ENCODE measurements at regions not wholly inside any gene's neighbourhood (a gene's known extent, or its start where the extent isn't known, plus 50 kb on each side); places are given as distances from the start of the nearest gene placed in this dataset.

GRCh38 chr12:28601570-28602058 is 411.4 kb downstream of the CCDC91 start:
- Mint-ChIP-seq H3K4me3 (ENCODE audit: unreplicated experiment) (no peak overlapping the region), H3K27ac (ENCODE audit: unreplicated experiment) (no peak overlapping the region)

GRCh38 chr12:28602786-28603185 is 412.5 kb downstream of the CCDC91 start:
- Mint-ChIP-seq H3K36me3 (ENCODE audit: low read depth, unreplicated experiment) (no peaks in the 10 kb centered on the region), H3K27me3 (ENCODE audit: unreplicated experiment) (no peaks in the 10 kb centered on the region), H3K4me1 (ENCODE audit: unreplicated experiment) (no peaks in the 10 kb centered on the region), H3K27ac (ENCODE audit: unreplicated experiment) (no peak overlapping the region), H3K4me3 (ENCODE audit: unreplicated experiment) (no peak overlapping the region), H3K9me3 (ENCODE audit: unreplicated experiment) (no peaks in the 10 kb centered on the region)
- DNase-seq (ENCODE audit: low spot score), result no peak
- TF ChIP-seq CTCF (IDR thresholded peaks at IDR 0.05; ENCODE audit: unreplicated experiment), result no peak

More at GRCh38 chr12:28601570-28602058, 411.4 kb downstream of the CCDC91 start:
- no peaks in the 10 kb centered on the region for H3K9me3 Mint-ChIP-seq (ENCODE audit: unreplicated experiment)
- no peaks in the 10 kb centered on the region for H3K36me3 Mint-ChIP-seq (ENCODE audit: low read depth, unreplicated experiment)
- peaks cover 2% of the 10 kb centered on the region for H3K27me3 Mint-ChIP-seq (ENCODE audit: unreplicated experiment)
- no peaks in the 10 kb centered on the region for H3K4me1 Mint-ChIP-seq (ENCODE audit: unreplicated experiment)
- TF ChIP-seq CTCF (IDR thresholded peaks at IDR 0.05; ENCODE audit: unreplicated experiment), result no peak
- no peak for DNase-seq (ENCODE audit: low spot score)

- no peak overlapping the region for H3K4me3 Mint-ChIP-seq (ENCODE audit: unreplicated experiment)
- no peak overlapping the region for H3K27ac Mint-ChIP-seq (ENCODE audit: unreplicated experiment)
- no peaks in the 10 kb centered on the region for H3K4me1 Mint-ChIP-seq (ENCODE audit: unreplicated experiment)
- H3K36me3 Mint-ChIP-seq (ENCODE audit: low read depth, unreplicated experiment), result no peaks in the 10 kb centered on the region
- no peak for TF ChIP-seq CTCF (IDR thresholded peaks at IDR 0.05; ENCODE audit: unreplicated experiment)
- DNase-seq (ENCODE audit: low spot score), result no peak
- no peaks in the 10 kb centered on the region for H3K9me3 Mint-ChIP-seq (ENCODE audit: unreplicated experiment)
- H3K27me3 Mint-ChIP-seq (ENCODE audit: unreplicated experiment), result no peaks in the 10 kb centered on the region
Measured at GRCh38 chr12:28603239-28603638, 413.0 kb downstream of the CCDC91 start.

GRCh38 chr12:28603801-28604200 is 413.5 kb downstream of the CCDC91 start:
- no peak overlapping the region for H3K4me3 Mint-ChIP-seq (ENCODE audit: unreplicated experiment)
- DNase-seq (ENCODE audit: low spot score), result no peak
- no peaks in the 10 kb centered on the region for H3K27me3 Mint-ChIP-seq (ENCODE audit: unreplicated experiment)
- TF ChIP-seq CTCF (IDR thresholded peaks at IDR 0.05; ENCODE audit: unreplicated experiment), result no peak
- H3K9me3 Mint-ChIP-seq (ENCODE audit: unreplicated experiment), result no peaks in the 10 kb centered on the region
- peaks cover 2% of the 10 kb centered on the region for H3K4me1 Mint-ChIP-seq (ENCODE audit: unreplicated experiment)
- H3K36me3 Mint-ChIP-seq (ENCODE audit: low read depth, unreplicated experiment), result no peaks in the 10 kb centered on the region
- no peak overlapping the region for H3K27ac Mint-ChIP-seq (ENCODE audit: unreplicated experiment)

GRCh38 chr12:28604240-28604639 is 414.0 kb downstream of the CCDC91 start:
- H3K9me3 Mint-ChIP-seq (ENCODE audit: unreplicated experiment), result no peaks in the 10 kb centered on the region
- H3K27me3 Mint-ChIP-seq (ENCODE audit: unreplicated experiment), result no peaks in the 10 kb centered on the region
- TF ChIP-seq CTCF (IDR thresholded peaks at IDR 0.05; ENCODE audit: unreplicated experiment), result no peak
- H3K4me3 Mint-ChIP-seq (ENCODE audit: unreplicated experiment), result no peak overlapping the region
- H3K36me3 Mint-ChIP-seq (ENCODE audit: low read depth, unreplicated experiment), result no peaks in the 10 kb centered on the region
- H3K27ac Mint-ChIP-seq (ENCODE audit: unreplicated experiment), result no peak overlapping the region
- no peak for DNase-seq (ENCODE audit: low spot score)
- peaks cover 2% of the 10 kb centered on the region for H3K4me1 Mint-ChIP-seq (ENCODE audit: unreplicated experiment)

All from endothelial cell (in vitro differentiated cells).